ENCODE measurements at regions not wholly inside any gene's neighbourhood (a gene's known extent, or its start where the extent isn't known, plus 50 kb on each side); places are given as distances from the start of the nearest gene placed in this dataset.
"Not testable (repeated sequence)": the region's sequence is repeated elsewhere in the genome, so short reads cannot be mapped to it uniquely, and the experiment has no call there.

GRCh38 chr1:29999595-29999994 lies 723.8 kb downstream of the MATN1 start:
- no peaks in the 10 kb centered on the region for H3K4me1 ChIP-seq
- ATAC-seq = no peak
- TF ChIP-seq POLR2A (IDR thresholded peaks at IDR 0.05) = no peak
- TF ChIP-seq CTCF (IDR thresholded peaks at IDR 0.05 in 4 of 5, conservative IDR thresholded peaks at IDR 0.05 in 1 of 5) = no peak

GRCh38 chr1:29998686-29999085 lies 724.7 kb downstream of the MATN1 start:
- H3K36me3 ChIP-seq = no peaks in the 10 kb centered on the region
- H3K9me3 ChIP-seq = no peaks in the 10 kb centered on the region
- H3K4me1 ChIP-seq = no peaks in the 10 kb centered on the region
- ATAC-seq (no peak), DNase-seq (no peak)
- H3K27ac ChIP-seq = no peak overlapping the region
- in situ Hi-C loops (cut with MboI; ENCODE audit: low sequenced_read_pairs in 4 of 4) = no loop called here
- H3K4me3 ChIP-seq = no peak overlapping the region
- intact Hi-C loops (cut with DNase I; ENCODE audit: low total_unique reads) = no loop called here
- TF ChIP-seq CTCF (IDR thresholded peaks at IDR 0.05 in 4 of 5, conservative IDR thresholded peaks at IDR 0.05 in 1 of 5) (no peak), POLR2A (IDR thresholded peaks at IDR 0.05) (no peak)
- peaks cover 0 to 4% (median 0%) of the 10 kb centered on the region in 3 donors for H3K27me3 ChIP-seq

More at GRCh38 chr1:29999595-29999994, 723.8 kb downstream of the MATN1 start:
- Histone ChIP-seq H3K27me3 (no peaks in the 10 kb centered on the region), H3K27ac (no peak overlapping the region), H3K9me3 (no peaks in the 10 kb centered on the region), H3K36me3 (no peaks in the 10 kb centered on the region), H3K4me3 (no peak overlapping the region)
- intact Hi-C loops (cut with DNase I; ENCODE audit: low total_unique reads) (no loop called here), in situ Hi-C loops (cut with MboI; ENCODE audit: low sequenced_read_pairs in 4 of 4) (no loop called here)
- no peak for DNase-seq

- ATAC-seq; H3K4me1 ChIP-seq; intact Hi-C loops (cut with DNase I; ENCODE audit: low total_unique reads); H3K27me3 ChIP-seq; H3K27ac ChIP-seq; H3K4me3 ChIP-seq; in situ Hi-C loops (cut with MboI; ENCODE audit: low sequenced_read_pairs in 4 of 4); H3K36me3 ChIP-seq; DNase-seq; H3K9me3 ChIP-seq: not testable (repeated sequence)
Measured at GRCh38 chr1:29997818-29998217, 725.6 kb downstream of the MATN1 start.

GRCh38 chr1:29993950-29994349 lies 729.4 kb downstream of the MATN1 start:
- H3K36me3 ChIP-seq = no peaks in the 10 kb centered on the region
- H3K4me3 ChIP-seq = no peak overlapping the region
- DNase-seq = no peak
- no peaks in the 10 kb centered on the region for H3K4me1 ChIP-seq
- peaks cover 0 to 4% (median 0%) of the 10 kb centered on the region in 3 donors for H3K27me3 ChIP-seq
- no peak for ATAC-seq
- H3K9me3 ChIP-seq = no peaks in the 10 kb centered on the region
- in situ Hi-C loops (cut with MboI; ENCODE audit: low sequenced_read_pairs in 4 of 4) (no loop called here), intact Hi-C loops (cut with DNase I; ENCODE audit: low total_unique reads) (no loop called here)
- no peak overlapping the region for H3K27ac ChIP-seq
- TF ChIP-seq POLR2A (IDR thresholded peaks at IDR 0.05) (no peak), CTCF (IDR thresholded peaks at IDR 0.05 in 4 of 5, conservative IDR thresholded peaks at IDR 0.05 in 1 of 5) (no peak)

GRCh38 chr1:29991815-29992214 lies 731.6 kb downstream of the MATN1 start:
- Histone ChIP-seq H3K9me3 (no peaks in the 10 kb centered on the region), H3K27ac (no peak overlapping the region), H3K27me3 (peaks cover 0 to 4% (median 0%) of the 10 kb centered on the region in 3 donors), H3K36me3 (no peaks in the 10 kb centered on the region), H3K4me1 (no peaks in the 10 kb centered on the region), H3K4me3 (no peak overlapping the region)
- no peak for TF ChIP-seq POLR2A (IDR thresholded peaks at IDR 0.05)
- TF ChIP-seq CTCF (IDR thresholded peaks at IDR 0.05 in 4 of 5, conservative IDR thresholded peaks at IDR 0.05 in 1 of 5) = no peak
- intact Hi-C loops (cut with DNase I; ENCODE audit: low total_unique reads) (no loop called here), in situ Hi-C loops (cut with MboI; ENCODE audit: low sequenced_read_pairs in 4 of 4) (no loop called here)
- DNase-seq (no peak), ATAC-seq (no peak)

Data from gastrocnemius medialis (tissue), 4 donors.